ENCODE measurements at regions not wholly inside any gene's neighbourhood (a gene's known extent, or its start where the extent isn't known, plus 50 kb on each side); places are given as distances from the start of the nearest gene placed in this dataset.

- Histone ChIP-seq H3K4me1 (no peaks in the 10 kb centered on the region), H3K4me3 (no peak overlapping the region), H3K36me3 (no peaks in the 10 kb centered on the region), H3K27ac (no peak overlapping the region), H3K9me3 (no peaks in the 10 kb centered on the region), H3K27me3 (no peaks in the 10 kb centered on the region)
- ATAC-seq (ENCODE audit: low FRiP score in 2 of 2), result no peak
- no peak for DNase-seq
- TF ChIP-seq POLR2AphosphoS5 (IDR thresholded peaks at IDR 0.05) (no peak), POLR2A (IDR thresholded peaks at IDR 0.05) (no peak), EP300 (IDR thresholded peaks at IDR 0.05) (no peak), CTCF (IDR thresholded peaks at IDR 0.05) (no peak)
- WGBS, 2 donors, result 89 to 92% methylated on average over 5 to 6 of the region's 6 CpGs
Observed at GRCh38 chr5:38107096-38107495, 151.3 kb upstream of the EGFLAM start.

- DNase-seq, result no peak
- no peak for ATAC-seq (ENCODE audit: low FRiP score in 2 of 2)
- Histone ChIP-seq H3K36me3 (no peaks in the 10 kb centered on the region), H3K4me1 (no peaks in the 10 kb centered on the region), H3K4me3 (no peak overlapping the region), H3K27me3 (no peaks in the 10 kb centered on the region), H3K9me3 (no peaks in the 10 kb centered on the region), H3K27ac (no peak overlapping the region)
- 86 to 89% methylated on average over 4 of the region's 4 CpGs for WGBS, 2 donors
- TF ChIP-seq EP300 (IDR thresholded peaks at IDR 0.05), result no peak
- no peak for TF ChIP-seq POLR2AphosphoS5 (IDR thresholded peaks at IDR 0.05)
- no peak for TF ChIP-seq POLR2A (IDR thresholded peaks at IDR 0.05)
- no peak for TF ChIP-seq CTCF (IDR thresholded peaks at IDR 0.05)
Observed at GRCh38 chr5:38105801-38106200, 152.6 kb upstream of the EGFLAM start.

- Histone ChIP-seq H3K27ac (no peak overlapping the region), H3K4me3 (no peak overlapping the region), H3K36me3 (no peaks in the 10 kb centered on the region), H3K4me1 (no peaks in the 10 kb centered on the region), H3K9me3 (no peaks in the 10 kb centered on the region), H3K27me3 (no peaks in the 10 kb centered on the region)
- WGBS, 2 donors, result 81 to 88% methylated on average over 3 of the region's 3 CpGs
- no peak for DNase-seq
- no peak for ATAC-seq (ENCODE audit: low FRiP score in 2 of 2)
- TF ChIP-seq CTCF (IDR thresholded peaks at IDR 0.05) (no peak), POLR2A (IDR thresholded peaks at IDR 0.05) (no peak), EP300 (IDR thresholded peaks at IDR 0.05) (no peak), POLR2AphosphoS5 (IDR thresholded peaks at IDR 0.05) (no peak)
Observed at GRCh38 chr5:38105231-38105570, 153.2 kb upstream of the EGFLAM start.

- ATAC-seq (ENCODE audit: low FRiP score in 2 of 2), result no peak
- no peaks in the 10 kb centered on the region for H3K27me3 ChIP-seq
- H3K4me3 ChIP-seq, result no peak overlapping the region
- no peak overlapping the region for H3K27ac ChIP-seq
- no peaks in the 10 kb centered on the region for H3K36me3 ChIP-seq
- TF ChIP-seq POLR2AphosphoS5 (IDR thresholded peaks at IDR 0.05) (no peak), CTCF (IDR thresholded peaks at IDR 0.05) (no peak), POLR2A (IDR thresholded peaks at IDR 0.05) (no peak), EP300 (IDR thresholded peaks at IDR 0.05) (no peak)
- H3K4me1 ChIP-seq, result no peaks in the 10 kb centered on the region
- 45 to 48% methylated on average over 5 of the region's 5 CpGs for WGBS, 2 donors
- no peak for DNase-seq
- H3K9me3 ChIP-seq, result no peaks in the 10 kb centered on the region
Observed at GRCh38 chr5:38104497-38105230, 153.7 kb upstream of the EGFLAM start.

- TF ChIP-seq EP300 (IDR thresholded peaks at IDR 0.05) (no peak), POLR2A (IDR thresholded peaks at IDR 0.05) (no peak), POLR2AphosphoS5 (IDR thresholded peaks at IDR 0.05) (no peak), CTCF (IDR thresholded peaks at IDR 0.05) (no peak)
- H3K4me1 ChIP-seq, result no peaks in the 10 kb centered on the region
- no peak for ATAC-seq (ENCODE audit: low FRiP score in 2 of 2)
- H3K27ac ChIP-seq, result no peak overlapping the region
- no peak overlapping the region for H3K4me3 ChIP-seq
- H3K36me3 ChIP-seq, result no peaks in the 10 kb centered on the region
- no peaks in the 10 kb centered on the region for H3K9me3 ChIP-seq
- no peaks in the 10 kb centered on the region for H3K27me3 ChIP-seq
- WGBS, 2 donors, result 91 to 95% methylated on average over 10 of the region's 10 CpGs
- no peak for DNase-seq
Observed at GRCh38 chr5:38101897-38102296, 156.5 kb upstream of the EGFLAM start.
